ENCODE measurements at regions not wholly inside any gene's neighbourhood (a gene's known extent, or its start where the extent isn't known, plus 50 kb on each side); places are given as distances from the start of the nearest gene placed in this dataset.

DNA sequence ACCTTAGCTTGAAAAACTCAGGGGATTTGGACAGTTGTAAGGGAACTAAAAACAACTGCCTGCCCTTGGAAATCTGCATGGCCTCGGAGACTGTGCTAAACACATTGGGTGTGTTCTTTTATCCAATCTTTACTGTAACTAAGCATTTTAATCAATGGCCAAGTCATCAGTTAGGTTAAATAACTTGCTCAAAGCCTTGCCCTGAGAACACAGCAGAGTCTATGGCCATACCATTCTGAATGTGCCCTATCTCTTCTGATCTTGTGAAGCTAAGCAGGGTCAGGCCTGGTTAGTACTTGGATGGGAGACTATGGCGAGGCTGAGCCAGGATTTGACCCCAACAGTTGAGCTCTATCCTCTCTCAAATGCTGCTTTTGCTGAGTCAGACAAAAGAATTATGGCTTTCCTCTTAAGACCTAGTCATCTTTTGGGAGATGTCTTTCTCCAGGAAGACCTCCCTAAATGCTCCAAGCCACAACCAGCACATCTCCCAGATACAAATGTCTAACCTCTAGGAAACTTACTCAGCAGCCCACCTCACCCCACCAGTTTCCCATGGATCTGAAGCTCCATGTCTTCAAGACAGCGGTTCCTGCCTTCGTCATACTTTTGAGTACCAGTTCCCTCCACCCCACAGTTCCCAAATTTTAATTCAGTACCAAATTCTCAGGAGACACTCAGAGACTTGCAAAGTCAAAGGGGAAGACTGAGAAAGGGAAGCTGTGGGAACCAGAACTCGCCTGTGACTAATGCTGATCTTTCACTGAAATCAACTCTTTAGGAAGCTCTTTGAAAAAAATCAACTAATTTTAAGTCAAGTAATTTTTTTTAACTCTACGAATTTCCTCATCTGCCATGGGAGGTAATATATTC, 336.1 kb downstream of the MAF start:
- TF ChIP-seq POLR2A (IDR thresholded peaks at IDR 0.05) (no peak), POLR2AphosphoS5 (IDR thresholded peaks at IDR 0.05) (no peak), EP300 (IDR thresholded peaks at IDR 0.05) (no peak)
- TF ChIP-seq, protein P1, sequence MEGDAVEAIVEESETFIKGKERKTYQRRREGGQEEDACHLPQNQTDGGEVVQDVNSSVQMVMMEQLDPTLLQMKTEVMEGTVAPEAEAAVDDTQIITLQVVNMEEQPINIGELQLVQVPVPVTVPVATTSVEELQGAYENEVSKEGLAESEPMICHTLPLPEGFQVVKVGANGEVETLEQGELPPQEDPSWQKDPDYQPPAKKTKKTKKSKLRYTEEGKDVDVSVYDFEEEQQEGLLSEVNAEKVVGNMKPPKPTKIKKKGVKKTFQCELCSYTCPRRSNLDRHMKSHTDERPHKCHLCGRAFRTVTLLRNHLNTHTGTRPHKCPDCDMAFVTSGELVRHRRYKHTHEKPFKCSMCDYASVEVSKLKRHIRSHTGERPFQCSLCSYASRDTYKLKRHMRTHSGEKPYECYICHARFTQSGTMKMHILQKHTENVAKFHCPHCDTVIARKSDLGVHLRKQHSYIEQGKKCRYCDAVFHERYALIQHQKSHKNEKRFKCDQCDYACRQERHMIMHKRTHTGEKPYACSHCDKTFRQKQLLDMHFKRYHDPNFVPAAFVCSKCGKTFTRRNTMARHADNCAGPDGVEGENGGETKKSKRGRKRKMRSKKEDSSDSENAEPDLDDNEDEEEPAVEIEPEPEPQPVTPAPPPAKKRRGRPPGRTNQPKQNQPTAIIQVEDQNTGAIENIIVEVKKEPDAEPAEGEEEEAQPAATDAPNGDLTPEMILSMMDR (IDR thresholded peaks at IDR 0.05), result no peak
- Histone ChIP-seq H3K36me3 (no peaks in the 10 kb centered on the region), H3K9me3 (no peaks in the 10 kb centered on the region), H3K4me3 (no peak overlapping the region), H3K27me3 (no peaks in the 10 kb centered on the region), H3K4me1 (no peaks in the 10 kb centered on the region), H3K27ac (no peak overlapping the region)
- ATAC-seq (ENCODE audit: low FRiP score in 2 of 2) (peak in 1 of 2 donors; percentile 63), DNase-seq (no peak)
- WGBS, 2 donors, result 77 to 80% methylated on average over 6 of the region's 6 CpGs

DNA sequence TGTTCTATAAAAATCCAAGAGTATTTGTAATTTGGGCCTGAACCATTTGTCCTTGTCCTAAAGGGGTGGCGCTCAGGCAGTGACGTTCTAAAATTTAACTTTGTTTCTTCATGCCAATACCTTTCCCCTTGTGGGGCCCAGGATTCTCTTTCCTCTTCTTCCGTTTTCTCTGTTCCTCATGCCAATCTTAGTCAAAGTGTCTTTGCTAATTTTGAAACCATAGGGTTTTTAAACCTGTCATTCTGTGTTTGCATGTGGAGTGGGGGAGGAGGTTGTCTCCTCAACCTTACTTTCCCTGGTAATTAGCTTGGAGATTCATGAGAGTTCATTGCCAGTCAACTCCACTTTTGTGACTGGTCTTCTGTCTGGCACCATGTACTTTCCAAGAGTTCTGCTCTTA, 337.1 kb downstream of the MAF start:
- TF ChIP-seq POLR2AphosphoS5 (IDR thresholded peaks at IDR 0.05) (no peak), POLR2A (IDR thresholded peaks at IDR 0.05) (no peak), EP300 (IDR thresholded peaks at IDR 0.05) (no peak)
- TF ChIP-seq, protein P1 (IDR thresholded peaks at IDR 0.05), result no peak
- H3K4me3 ChIP-seq, result no peak overlapping the region
- DNase-seq, result no peak
- WGBS, 2 donors, result 80 to 83% methylated on average over 3 of the region's 3 CpGs
- no peaks in the 10 kb centered on the region for H3K36me3 ChIP-seq
- H3K27ac ChIP-seq, result no peak overlapping the region
- H3K4me1 ChIP-seq, result no peaks in the 10 kb centered on the region
- no peak for ATAC-seq (ENCODE audit: low FRiP score in 2 of 2)
- no peaks in the 10 kb centered on the region for H3K9me3 ChIP-seq
- H3K27me3 ChIP-seq, result no peaks in the 10 kb centered on the region

Small RNA genes lying in the stretch of these regions (small RNA-seq; reads per million reads assigned to genes)
- 0 reads per million in 4 donors for gene RNA5SP431

Data from upper lobe of left lung (tissue), 6 donors.